ENCODE measurements at regions not wholly inside any gene's neighbourhood (a gene's known extent, or its start where the extent isn't known, plus 50 kb on each side); places are given as distances from the start of the nearest gene placed in this dataset.

DNA sequence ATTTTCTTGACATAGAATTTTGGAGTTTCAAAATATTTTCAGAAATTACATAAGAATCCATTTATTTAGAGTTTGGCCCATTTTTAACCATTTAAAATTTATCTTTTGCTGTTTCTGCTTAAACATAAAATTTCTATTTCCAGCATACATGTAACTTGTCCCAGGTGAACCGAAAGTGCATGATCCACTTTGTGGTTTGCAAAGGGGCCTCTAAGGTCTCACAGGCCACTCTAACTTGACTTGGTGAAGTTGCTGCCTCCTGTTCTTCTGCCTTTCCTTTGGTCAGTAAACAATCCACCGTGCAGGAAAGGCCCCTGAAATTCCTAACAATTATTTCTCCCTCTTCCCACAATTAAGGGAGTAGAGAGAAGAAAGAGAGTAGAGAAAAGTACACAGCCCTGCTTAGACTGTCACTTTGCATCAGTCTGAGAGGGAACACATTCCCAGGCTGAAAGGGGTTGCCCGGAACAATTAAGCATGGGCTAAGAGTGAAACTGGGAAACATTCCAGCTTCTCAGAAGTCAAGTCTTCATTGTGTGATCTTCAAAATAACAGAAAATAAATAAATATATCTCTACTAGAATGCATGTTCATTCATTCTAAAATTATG lies 79.5 kb upstream of the SEMA3A start:
- Histone ChIP-seq H3K36me3 (no peaks in the 10 kb centered on the region), H3K27ac (no peak overlapping the region), H3K4me1 (no peaks in the 10 kb centered on the region), H3K27me3 (no peaks in the 10 kb centered on the region), H3K4me3 (no peak overlapping the region), H3K9me3 (no peaks in the 10 kb centered on the region)
- DNase-seq (no peak), ATAC-seq (no peak)
- TF ChIP-seq, protein P1, sequence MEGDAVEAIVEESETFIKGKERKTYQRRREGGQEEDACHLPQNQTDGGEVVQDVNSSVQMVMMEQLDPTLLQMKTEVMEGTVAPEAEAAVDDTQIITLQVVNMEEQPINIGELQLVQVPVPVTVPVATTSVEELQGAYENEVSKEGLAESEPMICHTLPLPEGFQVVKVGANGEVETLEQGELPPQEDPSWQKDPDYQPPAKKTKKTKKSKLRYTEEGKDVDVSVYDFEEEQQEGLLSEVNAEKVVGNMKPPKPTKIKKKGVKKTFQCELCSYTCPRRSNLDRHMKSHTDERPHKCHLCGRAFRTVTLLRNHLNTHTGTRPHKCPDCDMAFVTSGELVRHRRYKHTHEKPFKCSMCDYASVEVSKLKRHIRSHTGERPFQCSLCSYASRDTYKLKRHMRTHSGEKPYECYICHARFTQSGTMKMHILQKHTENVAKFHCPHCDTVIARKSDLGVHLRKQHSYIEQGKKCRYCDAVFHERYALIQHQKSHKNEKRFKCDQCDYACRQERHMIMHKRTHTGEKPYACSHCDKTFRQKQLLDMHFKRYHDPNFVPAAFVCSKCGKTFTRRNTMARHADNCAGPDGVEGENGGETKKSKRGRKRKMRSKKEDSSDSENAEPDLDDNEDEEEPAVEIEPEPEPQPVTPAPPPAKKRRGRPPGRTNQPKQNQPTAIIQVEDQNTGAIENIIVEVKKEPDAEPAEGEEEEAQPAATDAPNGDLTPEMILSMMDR (IDR thresholded peaks at IDR 0.05) = no peak
- TF ChIP-seq POLR2A (IDR thresholded peaks at IDR 0.05) = no peak
- WGBS (ENCODE audit: insufficient coverage, low coverage, low lambda C conversion rate, missing lambda C conversion rate) = 37% methylated on average over 3 of the region's 3 CpGs
- intact Hi-C loops (cut with DNase I) = no loop called here

DNA sequence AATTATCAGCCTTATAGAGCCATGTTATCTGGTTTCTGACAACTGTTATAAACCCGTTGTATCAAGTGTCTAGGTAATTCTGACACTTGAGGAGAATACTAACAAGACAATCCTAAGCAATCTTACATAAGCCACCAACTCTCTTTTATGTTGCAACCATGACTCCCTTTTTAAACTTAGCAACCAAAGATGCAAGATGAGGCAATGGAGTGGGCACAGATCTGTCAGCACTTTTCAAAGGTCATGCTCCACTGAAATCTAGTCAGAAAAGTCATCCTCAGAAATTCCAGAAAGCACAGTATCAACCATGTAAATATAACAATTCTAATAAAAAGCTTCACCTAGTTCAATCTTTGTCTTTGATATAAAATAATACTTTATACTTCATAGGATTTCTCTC lies 77.0 kb upstream of the SEMA3A start:
- intact Hi-C loops (cut with DNase I) = no loop called here
- Histone ChIP-seq H3K36me3 (no peaks in the 10 kb centered on the region), H3K4me3 (no peak overlapping the region), H3K27me3 (no peaks in the 10 kb centered on the region), H3K27ac (no peak overlapping the region), H3K9me3 (no peaks in the 10 kb centered on the region), H3K4me1 (no peaks in the 10 kb centered on the region)
- ATAC-seq = no peak
- no peak for DNase-seq
- no peak for TF ChIP-seq POLR2A (IDR thresholded peaks at IDR 0.05)
- TF ChIP-seq, protein P1 (IDR thresholded peaks at IDR 0.05) = no peak
- 39% methylated on average over 1 of the region's 1 CpG for WGBS (ENCODE audit: insufficient coverage, low coverage, low lambda C conversion rate, missing lambda C conversion rate)

- ATAC-seq = no peak
- TF ChIP-seq POLR2A (IDR thresholded peaks at IDR 0.05) = no peak
- TF ChIP-seq, protein P1 (IDR thresholded peaks at IDR 0.05) = no peak
- H3K4me3 ChIP-seq = no peak overlapping the region
- H3K27me3 ChIP-seq = no peaks in the 10 kb centered on the region
- H3K27ac ChIP-seq = no peak overlapping the region
- H3K4me1 ChIP-seq = no peaks in the 10 kb centered on the region
- no peaks in the 10 kb centered on the region for H3K9me3 ChIP-seq
- DNase-seq = no peak
- intact Hi-C loops (cut with DNase I) = no loop called here
- H3K36me3 ChIP-seq = no peaks in the 10 kb centered on the region
- WGBS (ENCODE audit: insufficient coverage, low coverage, low lambda C conversion rate, missing lambda C conversion rate) = 40% methylated on average over 2 of the region's 2 CpGs
Measured at GRCh38 chr7:84264396-84264795, 69.8 kb upstream of the SEMA3A start.

DNA sequence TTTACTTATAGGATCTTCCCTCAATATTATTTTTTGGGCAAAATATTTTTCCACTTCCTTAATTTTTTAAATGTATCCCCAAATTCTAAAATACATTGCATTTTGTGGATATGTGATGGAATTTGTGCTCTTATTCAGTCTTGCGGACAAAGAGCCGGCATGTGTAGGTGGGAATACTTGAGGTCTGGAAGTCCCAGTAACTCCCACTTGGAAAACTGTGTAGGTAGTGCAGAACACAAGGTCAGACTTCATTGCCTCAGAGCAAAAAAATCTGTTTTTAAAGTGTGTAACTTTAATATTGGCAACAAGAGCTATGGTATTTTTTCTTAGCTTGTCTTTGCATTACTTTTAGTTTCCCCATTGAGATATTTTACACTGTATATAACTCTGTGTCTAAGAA lies 68.5 kb upstream of the SEMA3A start:
- WGBS (ENCODE audit: insufficient coverage, low coverage, low lambda C conversion rate, missing lambda C conversion rate) = 73% methylated on average over 2 of the region's 2 CpGs
- H3K4me1 ChIP-seq = no peaks in the 10 kb centered on the region
- no peaks in the 10 kb centered on the region for H3K36me3 ChIP-seq
- no peak for DNase-seq
- H3K9me3 ChIP-seq = no peaks in the 10 kb centered on the region
- H3K4me3 ChIP-seq = no peak overlapping the region
- H3K27me3 ChIP-seq = no peaks in the 10 kb centered on the region
- intact Hi-C loops (cut with DNase I) = no loop called here
- H3K27ac ChIP-seq = no peak overlapping the region
- ATAC-seq = no peak
- no peak for TF ChIP-seq POLR2A (IDR thresholded peaks at IDR 0.05)
- TF ChIP-seq, protein P1 (IDR thresholded peaks at IDR 0.05) = no peak

DNA sequence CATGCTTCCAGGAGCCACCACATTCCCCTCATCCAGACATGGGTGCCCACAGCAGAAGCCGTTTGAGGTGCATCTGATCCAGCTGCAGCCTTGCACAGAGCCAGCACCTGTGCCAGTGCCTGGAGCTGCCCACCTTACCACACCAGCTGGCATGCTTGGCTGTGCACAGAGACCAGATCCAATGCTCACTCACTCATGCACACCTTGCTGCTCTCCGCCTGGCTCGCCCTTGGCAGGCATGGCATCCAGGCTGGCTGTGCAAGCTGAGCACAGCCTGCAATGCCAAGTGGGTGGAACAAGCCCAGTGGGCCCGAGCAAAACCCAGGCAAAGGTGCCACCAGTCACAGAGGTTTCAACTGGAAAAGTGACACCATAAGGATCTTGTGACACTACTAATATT lies 66.9 kb upstream of the SEMA3A start:
- DNase-seq (no peak), ATAC-seq (peak in 1 of 4 donors; percentile 23)
- Histone ChIP-seq H3K27ac (no peak overlapping the region), H3K36me3 (no peaks in the 10 kb centered on the region), H3K27me3 (no peaks in the 10 kb centered on the region), H3K4me1 (no peaks in the 10 kb centered on the region), H3K4me3 (no peak overlapping the region), H3K9me3 (no peaks in the 10 kb centered on the region)
- intact Hi-C loops (cut with DNase I) = no loop called here
- TF ChIP-seq, protein P1 (IDR thresholded peaks at IDR 0.05) = no peak
- TF ChIP-seq POLR2A (IDR thresholded peaks at IDR 0.05) = no peak
- WGBS (ENCODE audit: insufficient coverage, low coverage, low lambda C conversion rate, missing lambda C conversion rate) = 71% methylated on average over 3 of the region's 4 CpGs

All from right lobe of liver (tissue), 6 donors.